ENCODE measurements at regions not wholly inside any gene's neighbourhood (a gene's known extent, or its start where the extent isn't known, plus 50 kb on each side); places are given as distances from the start of the nearest gene placed in this dataset.

GRCh38 chr12:75705749-75706711 lies 194.6 kb upstream of the KRR1 start:
- DNase-seq (ENCODE audit: low read depth in 1 of 2, low spot score in 1 of 2): no peak
- Histone ChIP-seq H3K27ac (replicated peaks) (no peak overlapping the region), H3K27me3 (ENCODE audit: insufficient read depth, poor library complexity, severe bottlenecking) (no peaks in the 10 kb centered on the region), H3K4me3 (replicated peaks; ENCODE audit: insufficient read depth, low read length) (no peak overlapping the region)
- TF ChIP-seq CTCF (IDR thresholded peaks at IDR 0.05; ENCODE audit: insufficient read depth, low read length) (no peak), SPI1 (IDR thresholded peaks at IDR 0.05; ENCODE audit: borderline replicate concordance, low read depth) (no peak), GABPA (IDR thresholded peaks at IDR 0.05; ENCODE audit: low read depth) (no peak), POLR2AphosphoS5 (IDR thresholded peaks at IDR 0.05; ENCODE audit: low read depth) (no peak), REST (IDR thresholded peaks at IDR 0.05; ENCODE audit: insufficient replicate concordance, low read depth) (no peak)

GRCh38 chr12:75704664-75705063 lies 193.3 kb upstream of the KRR1 start:
- no peak overlapping the region for H3K4me3 ChIP-seq (replicated peaks; ENCODE audit: insufficient read depth, low read length)
- H3K27me3 ChIP-seq (ENCODE audit: insufficient read depth, poor library complexity, severe bottlenecking): no peaks in the 10 kb centered on the region
- no peak for DNase-seq (ENCODE audit: low read depth in 1 of 2, low spot score in 1 of 2)
- no peak overlapping the region for H3K27ac ChIP-seq (replicated peaks)
- TF ChIP-seq SPI1 (IDR thresholded peaks at IDR 0.05; ENCODE audit: borderline replicate concordance, low read depth) (no peak), POLR2AphosphoS5 (IDR thresholded peaks at IDR 0.05; ENCODE audit: low read depth) (no peak), GABPA (IDR thresholded peaks at IDR 0.05; ENCODE audit: low read depth) (no peak), REST (IDR thresholded peaks at IDR 0.05; ENCODE audit: insufficient replicate concordance, low read depth) (no peak), CTCF (IDR thresholded peaks at IDR 0.05; ENCODE audit: insufficient read depth, low read length) (no peak)

GRCh38 chr12:75704208-75704607 lies 192.8 kb upstream of the KRR1 start:
- TF ChIP-seq SPI1 (IDR thresholded peaks at IDR 0.05; ENCODE audit: borderline replicate concordance, low read depth): no peak
- TF ChIP-seq POLR2AphosphoS5 (IDR thresholded peaks at IDR 0.05; ENCODE audit: low read depth): no peak
- no peak for TF ChIP-seq CTCF (IDR thresholded peaks at IDR 0.05; ENCODE audit: insufficient read depth, low read length)
- no peak for TF ChIP-seq REST (IDR thresholded peaks at IDR 0.05; ENCODE audit: insufficient replicate concordance, low read depth)
- no peak for TF ChIP-seq GABPA (IDR thresholded peaks at IDR 0.05; ENCODE audit: low read depth)
- no peak overlapping the region for H3K4me3 ChIP-seq (replicated peaks; ENCODE audit: insufficient read depth, low read length)
- H3K27ac ChIP-seq (replicated peaks): no peak overlapping the region
- DNase-seq (ENCODE audit: low read depth in 1 of 2, low spot score in 1 of 2): no peak
- no peaks in the 10 kb centered on the region for H3K27me3 ChIP-seq (ENCODE audit: insufficient read depth, poor library complexity, severe bottlenecking)
